RPMI8226 (cell line): ENCODE measurements at regions not wholly inside any gene's neighbourhood (a gene's known extent, or its start where the extent isn't known, plus 50 kb on each side); places are given as distances from the start of the nearest gene placed in this dataset.
"Not testable (repeated sequence)": the region's sequence is repeated elsewhere in the genome, so short reads cannot be mapped to it uniquely, and the experiment has no call there.

Experiments used
- DNase-seq: peaks from one replicate; pipeline ENCODE4 v3.0.0-alpha.2; 2015

DNA sequence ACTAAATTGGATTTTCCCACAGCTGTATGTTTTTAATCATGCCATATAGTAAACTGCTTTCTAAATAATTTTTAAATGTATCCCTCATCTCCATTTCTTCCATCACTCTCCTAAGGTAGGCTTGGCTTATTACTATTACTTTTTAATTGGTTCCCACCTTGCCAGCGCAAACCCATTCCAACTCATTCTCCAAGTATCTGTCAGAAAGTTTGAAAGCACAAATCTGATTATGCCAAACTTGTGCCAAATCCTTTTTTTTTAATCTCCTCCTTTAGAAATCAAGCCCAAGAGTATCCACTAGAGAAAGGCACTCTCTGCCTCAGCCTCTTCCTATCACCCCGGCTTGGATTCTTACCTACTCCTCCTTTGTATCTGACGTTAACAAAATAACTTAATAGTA, 784.5 kb downstream of the TBL1XR1 start:
- no peak for DNase-seq

DNA sequence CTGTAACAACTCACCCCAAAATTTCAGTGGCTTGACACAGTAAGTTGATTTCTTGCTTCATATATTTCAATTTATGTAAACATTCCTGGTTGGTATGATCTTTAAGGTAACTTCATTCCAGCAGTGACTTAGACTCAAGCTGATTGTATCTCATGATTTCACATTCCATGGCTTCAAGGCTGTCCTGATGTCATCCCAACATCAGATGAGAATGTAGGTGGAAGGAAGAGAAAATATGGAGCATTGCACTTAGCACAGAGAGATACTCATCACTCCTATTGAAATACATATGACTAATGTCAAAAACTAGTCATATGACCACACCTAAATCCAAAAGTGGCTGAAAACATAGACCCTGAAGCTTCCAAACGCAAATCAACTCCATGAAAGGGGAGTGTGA, 793.8 kb downstream of the TBL1XR1 start:
- DNase-seq: no peak

DNA sequence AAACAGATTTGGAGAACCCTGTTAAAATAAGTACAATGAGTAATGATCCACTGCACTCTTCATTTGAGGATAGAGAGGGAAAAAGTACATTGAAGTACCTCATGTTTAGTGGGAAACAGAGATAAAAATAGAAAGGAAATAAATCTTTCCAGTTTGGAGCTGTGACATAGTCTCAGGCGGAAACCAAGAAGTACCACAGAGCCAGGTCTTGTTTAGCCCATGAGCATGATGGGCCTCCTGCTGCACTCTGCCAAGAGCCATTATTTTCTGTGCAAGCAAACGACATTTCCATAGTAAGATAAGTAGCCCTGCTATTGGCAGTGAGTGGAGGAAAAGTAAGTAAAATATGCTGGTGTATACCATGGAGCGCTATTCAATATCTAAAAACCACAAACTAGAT, 796.1 kb downstream of the TBL1XR1 start:
- DNase-seq: no peak

DNA sequence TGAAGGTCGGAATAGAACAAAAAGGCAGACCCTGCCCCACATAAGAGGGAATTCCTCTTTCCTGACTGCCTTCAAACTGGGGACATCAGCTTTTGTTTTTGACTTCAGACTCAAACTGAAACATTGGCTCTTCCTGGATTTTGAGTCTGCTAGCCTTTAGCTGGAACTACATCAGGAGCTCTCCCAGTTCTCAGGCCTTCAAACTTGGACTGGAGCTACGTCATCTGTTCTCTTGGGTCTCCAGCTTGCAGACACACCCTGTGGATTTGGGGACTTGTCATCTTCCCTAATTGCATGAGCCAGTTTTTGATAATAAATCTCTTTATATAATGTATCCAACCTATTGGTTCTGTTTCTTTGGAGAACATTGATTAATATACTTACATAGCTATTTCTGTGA, 798.1 kb downstream of the TBL1XR1 start:
- no peak for DNase-seq

DNA sequence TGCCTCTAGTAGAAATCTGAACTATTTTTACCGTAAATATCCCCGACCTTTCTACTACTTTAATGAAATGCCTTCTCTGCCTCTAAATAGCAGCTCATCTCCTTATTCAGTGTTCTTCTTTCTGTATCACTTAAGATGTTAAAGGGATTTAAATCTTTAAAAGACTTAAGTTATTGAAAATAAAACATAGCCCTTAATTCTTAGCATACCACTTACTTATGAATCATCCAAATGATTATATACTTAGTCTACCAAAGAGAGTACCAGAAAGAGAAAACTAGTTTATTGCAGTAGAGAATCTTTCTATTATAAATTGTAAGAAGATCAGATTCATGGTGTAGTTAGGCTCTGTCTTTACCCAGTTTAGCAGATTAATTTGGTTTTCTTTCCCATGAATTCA, 802.0 kb downstream of the TBL1XR1 start:
- DNase-seq: no peak

DNA sequence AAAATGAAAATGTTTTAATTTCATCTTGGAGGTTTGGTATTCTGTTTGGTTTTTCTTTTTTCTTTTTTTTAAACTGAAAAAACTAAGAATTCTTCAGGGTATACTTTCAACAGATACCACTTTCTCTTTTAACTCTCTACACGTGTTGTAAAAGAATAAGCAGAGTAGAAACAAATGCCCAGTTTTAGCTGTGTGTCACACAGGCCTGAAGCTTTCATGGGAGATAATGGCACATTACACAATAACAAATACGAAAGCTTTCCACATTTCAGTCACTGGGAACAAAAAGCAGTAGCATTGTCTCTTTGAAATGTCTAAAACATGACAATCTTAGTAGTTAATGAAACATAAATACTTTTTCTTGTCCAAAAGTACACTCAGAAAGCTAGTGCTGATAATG, 818.5 kb downstream of the TBL1XR1 start:
- DNase-seq: no peak

DNA sequence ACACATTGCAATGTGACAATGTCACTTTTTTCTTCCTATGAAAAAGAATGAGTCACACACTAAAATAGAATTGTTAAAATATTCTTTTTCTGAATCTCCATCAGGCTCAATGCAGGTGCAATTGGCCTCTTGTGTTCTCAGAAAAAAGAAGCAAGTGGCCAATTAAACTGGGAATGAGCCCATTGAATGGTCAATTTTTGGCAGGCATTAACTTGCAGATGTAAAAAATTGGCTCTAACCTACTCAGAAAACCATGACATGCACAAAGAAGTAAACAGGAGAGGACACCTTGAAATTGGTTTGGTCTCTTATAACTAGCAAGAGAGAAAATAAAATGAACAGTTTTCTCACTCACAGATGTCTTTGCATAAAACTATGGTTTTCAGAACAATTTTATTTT, 820.8 kb downstream of the TBL1XR1 start:
- DNase-seq: no peak

DNA sequence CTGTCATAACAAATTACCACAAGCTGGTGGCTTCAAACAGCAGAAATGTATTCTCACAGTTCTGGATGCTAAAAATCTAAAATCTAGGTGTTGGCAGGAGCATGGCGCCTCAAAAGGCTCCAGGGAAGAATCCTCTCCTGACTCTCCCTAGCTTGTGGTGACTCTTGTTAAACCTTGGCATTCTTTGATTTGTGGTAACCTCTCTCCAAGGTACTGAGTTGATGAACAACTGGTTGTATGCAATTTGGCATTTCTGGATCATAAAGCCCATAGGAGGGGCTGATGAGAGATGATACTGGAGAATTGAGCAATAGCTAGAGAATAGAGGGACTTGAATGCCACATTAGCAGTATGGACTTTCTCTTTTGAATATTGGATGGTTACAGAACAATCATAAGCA, 821.8 kb downstream of the TBL1XR1 start:
- no peak for DNase-seq

DNA sequence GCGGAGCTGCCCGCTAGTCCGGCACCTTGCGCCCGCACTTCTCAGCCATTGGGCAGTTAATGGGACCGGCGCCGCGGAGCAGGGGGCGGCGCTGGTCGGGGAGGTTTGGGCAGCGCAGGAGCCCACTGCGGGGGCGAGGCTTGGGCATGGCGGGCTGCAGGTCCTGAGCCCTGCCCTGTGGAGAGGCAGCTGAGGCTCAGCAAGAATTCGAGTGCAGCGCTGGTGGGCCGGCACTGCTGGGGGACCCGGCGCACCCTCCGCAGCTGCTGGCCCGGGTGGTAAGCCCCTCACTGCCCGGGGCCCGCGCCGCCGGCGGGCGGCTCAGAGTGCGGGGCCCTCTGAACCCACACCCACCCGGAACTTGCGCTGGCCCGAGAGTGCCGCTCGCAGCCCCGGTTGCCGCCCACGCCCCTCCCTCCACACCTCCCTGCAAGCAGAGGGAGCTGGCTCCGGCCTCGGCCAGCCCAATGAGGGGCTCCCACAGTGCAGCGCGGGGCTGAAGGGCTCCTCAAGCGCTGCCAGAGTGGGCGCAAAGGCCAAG, 835.0 kb downstream of the TBL1XR1 start:
- DNase-seq: no peak

DNA sequence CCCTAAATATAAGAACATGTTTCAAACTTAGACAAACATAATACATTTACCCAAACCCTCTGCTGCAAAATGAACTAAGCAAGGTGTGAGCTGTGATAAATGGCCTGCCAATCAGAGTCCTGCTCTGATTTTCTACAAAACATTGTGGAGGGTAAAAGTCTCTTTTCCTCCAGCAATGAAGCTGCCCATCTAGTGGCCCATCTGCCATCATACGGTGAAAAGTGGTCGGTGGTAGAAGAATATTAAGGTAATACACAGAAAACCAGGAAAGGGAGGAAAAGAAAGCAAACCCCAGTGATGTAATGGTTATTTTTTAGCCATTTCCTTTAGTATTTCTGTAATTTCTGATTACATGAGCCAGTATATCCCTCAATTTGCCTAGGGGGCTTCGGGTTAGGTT, 838.1 kb downstream of the TBL1XR1 start:
- DNase-seq: no peak

DNA sequence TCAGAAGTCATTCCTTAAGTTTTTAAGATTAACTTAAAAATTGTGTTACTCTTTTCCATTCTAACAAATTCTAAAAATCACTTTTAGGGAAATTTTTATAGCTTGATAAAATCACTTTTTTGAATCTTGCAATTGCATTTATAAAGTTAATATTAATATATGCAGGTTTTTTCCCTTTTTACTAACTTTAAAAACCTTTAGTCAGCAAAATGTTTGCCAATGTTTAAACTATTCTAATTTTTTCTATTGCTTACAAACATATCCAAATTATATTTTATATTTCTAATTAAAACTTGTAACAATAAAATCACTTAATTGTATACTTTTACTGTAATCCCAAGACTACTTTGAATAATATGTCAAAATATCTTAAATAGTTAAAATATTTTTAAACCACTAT, 839.4 kb downstream of the TBL1XR1 start:
- no peak for DNase-seq

DNA sequence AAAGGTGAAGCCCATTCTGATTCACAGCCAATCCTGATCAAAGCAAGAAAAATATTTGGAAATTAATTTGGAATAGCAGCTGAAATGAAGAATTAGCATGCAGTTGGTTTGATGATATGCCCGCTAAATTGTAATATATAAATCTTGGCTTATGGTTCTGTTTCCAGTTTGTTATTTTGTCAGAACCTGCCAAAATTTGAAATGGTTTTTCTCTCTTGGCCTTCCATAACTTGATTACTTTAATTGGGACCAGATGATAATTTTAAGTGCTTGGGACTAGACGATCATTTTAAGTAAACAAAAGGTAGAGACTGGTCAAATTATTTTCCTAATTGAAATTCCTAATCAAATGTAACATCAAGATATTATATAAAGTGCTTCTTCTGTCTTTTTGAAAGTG, 842.4 kb downstream of the TBL1XR1 start:
- no peak for DNase-seq

DNA sequence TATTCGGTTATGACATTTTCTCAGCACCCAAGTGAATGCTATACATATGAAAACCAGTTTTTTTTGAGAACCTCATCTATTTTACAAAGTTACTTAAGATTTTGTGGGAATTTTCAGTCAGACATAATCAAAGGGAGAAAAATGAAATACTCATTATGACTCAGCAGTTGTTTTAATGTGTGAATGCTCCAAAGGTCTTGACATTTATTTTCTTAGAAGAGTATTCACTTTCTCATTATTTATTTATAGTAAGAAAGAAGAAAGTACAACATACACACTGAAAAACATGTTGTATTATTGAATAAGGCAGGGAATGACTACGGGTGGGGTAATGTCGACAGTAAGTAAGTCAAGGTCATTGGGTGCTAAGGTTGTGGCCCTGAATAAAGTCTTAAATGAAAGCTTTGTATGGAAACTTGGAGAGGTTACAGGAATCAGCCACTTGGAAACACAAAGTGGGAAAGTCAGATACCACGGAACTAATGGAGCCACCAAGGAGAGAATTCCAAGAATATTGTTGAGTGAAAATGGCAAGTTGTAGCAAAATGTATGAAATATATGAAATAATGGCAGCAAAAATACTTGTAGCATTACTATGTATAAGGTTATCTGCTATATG, 844.5 kb downstream of the TBL1XR1 start:
- no peak for DNase-seq

DNA sequence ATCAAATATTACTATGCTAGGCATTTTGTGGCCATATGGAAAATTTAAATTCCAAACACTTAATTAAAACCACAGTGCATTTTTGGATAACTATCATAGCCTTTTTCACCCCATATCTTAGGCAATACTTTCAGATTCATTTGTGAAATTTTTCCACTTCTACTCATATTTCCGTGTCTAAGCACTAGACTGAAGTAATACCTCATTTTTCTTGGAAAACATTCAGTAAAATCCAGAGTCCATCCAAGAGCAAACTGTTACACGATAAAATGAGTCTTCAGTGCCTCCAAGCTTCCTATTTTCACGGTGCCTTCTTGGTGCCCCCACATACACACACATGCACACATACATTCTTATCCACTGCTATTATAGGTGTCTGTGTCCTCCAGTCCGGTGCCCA, 845.9 kb downstream of the TBL1XR1 start:
- no peak for DNase-seq

DNA sequence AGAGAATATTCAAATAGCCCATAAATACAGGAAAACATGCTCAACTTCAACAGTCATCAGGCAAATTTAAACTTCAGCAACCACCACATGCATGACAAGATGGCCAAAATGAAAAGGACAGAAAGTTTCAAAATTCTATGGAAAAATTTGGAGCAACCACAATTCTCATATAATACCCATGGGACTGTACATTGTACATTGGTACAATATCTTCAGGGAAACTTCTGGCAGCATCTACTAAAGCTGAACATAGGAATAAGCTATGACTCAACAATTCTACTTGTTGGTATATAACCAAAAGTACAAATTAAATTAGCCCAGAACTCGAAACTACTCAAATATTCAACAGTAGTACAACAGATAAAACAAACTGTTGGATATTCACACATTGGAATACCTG, 847.6 kb downstream of the TBL1XR1 start:
- DNase-seq: no peak

DNA sequence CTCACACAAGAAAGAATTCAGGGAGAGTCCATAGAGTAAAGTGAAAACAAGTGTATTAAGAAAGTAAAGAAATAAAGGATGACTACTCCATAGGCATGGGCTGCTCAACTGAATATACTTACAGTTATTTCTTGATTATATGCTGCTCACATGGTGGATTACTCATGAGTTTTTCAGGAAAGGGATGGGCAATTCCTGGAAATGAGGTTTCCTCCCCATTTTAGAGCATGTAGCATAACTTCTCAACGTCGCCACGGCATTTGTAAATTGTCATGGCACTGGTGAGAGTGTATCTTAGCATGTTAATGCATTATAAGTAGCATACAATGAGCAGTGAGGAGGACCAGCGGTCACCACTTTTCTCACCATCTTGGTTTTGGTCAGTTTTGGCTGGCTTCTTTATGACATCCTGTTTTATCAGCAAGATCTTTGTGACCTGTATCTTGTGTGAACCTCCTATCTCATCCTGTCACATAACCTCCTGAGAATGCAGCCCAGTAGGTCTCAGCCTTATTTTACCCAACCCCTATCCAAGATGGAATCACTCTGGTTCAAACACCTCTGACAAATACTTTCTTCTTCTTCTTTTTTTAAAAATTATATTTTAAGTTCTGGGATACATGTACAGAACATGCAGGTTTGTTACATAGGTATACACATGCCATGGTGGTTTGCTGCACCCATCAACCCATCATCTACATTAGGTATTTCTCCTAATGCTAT, 849.7 kb downstream of the TBL1XR1 start:
- DNase-seq: no peak

DNA sequence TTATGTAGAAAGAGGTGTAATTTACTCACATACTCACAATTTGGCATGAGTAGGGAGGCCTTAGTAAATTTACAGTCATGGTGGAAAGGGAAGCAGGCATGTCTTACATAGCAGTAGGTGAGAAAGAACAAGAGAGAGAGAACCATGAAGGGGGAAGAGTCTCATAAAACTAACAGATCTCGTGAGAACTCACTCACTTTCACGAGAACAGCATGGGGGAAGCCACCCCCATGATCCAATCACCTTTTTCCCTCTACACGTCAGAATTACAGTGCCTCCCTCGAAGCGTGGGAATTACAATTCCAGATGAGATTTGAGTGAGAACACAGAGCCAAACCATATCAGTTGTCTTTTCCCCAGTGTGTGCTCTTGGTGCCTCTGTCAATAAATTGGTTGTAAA, 855.3 kb downstream of the TBL1XR1 start:
- DNase-seq: no peak

DNA sequence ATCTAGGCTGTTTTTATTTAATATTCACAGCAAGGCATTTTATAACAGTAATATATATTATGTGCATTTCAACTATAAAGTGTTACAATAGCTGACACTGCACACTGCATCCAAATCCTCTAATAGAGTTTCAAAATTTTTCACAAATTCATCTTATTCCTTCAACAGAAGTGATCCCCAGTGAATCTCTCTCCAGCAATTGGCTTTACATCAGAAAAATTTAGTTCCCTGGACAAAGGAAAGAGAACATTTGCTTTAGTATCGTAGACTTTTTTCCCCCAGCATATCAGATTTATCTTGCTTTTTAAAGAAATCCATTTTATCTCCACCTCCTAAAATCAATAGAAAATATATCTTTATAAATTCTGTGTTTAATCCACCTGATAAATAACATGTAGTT, 868.6 kb downstream of the TBL1XR1 start:
- DNase-seq: no peak

DNA sequence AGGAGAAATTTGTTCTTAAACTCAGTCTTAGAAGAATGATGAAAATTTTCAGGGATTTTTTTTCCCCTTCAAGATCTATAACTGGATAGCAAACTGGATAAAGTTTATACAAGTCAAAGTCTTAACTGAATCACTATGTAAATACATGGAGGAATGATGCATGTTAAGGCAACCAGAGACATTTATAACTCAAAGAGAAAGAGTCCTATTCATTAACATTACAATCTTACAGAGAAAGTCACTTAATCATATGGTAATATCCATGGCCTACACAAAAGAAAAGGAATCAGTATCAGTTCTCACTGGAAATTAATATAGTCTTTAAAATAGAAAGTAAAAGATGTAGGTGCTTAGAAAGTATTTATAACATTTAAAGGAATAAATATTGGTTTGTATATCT, 869.1 kb downstream of the TBL1XR1 start:
- DNase-seq: no peak

DNA sequence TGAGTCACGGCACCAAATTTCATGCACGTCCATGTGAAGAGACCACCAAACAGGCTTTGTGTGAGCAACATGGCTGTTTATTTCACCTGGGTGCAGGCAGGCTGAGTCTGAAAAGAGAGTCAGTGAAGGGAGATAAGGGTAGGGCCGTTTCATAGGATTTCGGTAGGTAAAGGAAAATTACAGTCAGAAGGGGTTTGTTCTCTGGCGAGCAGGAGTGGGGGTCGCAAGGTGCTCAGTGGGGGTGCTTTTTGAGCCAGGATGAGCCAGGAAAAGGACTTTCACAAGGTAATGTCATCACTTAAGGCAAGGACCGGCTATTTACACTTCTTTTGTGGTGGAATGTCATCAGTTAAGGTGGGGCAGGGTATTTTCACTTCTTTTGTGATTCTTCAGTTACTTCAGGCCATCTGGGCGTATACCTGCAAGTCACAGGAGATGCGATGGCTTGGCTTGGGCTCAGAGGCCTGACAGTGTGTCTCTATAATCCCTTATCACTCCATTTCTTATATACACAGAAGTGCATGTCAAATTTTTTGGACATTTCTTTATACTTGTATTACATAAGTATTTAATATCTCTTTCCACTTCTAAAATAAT, 870.3 kb downstream of the TBL1XR1 start:
- not testable (repeated sequence) for DNase-seq

DNA sequence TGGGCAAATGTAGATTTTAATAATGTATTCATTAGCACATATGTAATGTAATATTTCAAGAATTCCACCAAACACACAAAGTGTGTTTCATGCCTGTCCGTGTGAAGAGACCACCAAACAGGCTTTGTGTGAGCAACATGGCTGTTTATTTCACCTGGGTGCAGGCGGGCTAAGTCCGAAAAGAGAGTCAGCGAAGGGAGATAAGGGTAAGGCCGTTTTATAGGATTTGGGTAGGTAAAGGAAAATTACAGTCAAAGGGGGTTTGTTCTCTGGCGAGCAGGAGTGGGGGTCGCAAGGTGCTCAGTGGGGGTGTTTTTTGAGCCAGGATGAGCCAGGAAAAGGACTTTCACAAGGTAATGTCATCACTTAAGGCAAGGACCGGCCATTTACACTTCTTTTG, 875.8 kb downstream of the TBL1XR1 start:
- DNase-seq: not testable (repeated sequence)

DNA sequence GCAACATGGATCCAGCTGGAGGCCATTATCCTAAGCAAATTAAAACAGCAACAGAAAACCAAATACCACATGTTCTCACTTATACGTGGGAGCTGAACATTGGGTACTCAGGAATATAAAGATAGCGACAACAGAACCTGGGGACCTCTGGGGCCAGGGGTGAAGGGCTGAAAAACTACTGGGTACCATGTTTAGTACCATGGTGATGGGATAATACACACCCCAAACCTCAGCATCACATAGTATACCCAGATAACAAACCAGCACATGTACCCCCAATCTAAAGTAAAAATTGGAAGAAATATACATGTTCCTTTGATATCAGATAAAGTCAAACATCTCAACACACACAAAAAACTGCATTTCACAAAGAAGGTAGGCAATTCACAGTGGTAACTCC, 876.2 kb downstream of the TBL1XR1 start:
- DNase-seq: no peak

DNA sequence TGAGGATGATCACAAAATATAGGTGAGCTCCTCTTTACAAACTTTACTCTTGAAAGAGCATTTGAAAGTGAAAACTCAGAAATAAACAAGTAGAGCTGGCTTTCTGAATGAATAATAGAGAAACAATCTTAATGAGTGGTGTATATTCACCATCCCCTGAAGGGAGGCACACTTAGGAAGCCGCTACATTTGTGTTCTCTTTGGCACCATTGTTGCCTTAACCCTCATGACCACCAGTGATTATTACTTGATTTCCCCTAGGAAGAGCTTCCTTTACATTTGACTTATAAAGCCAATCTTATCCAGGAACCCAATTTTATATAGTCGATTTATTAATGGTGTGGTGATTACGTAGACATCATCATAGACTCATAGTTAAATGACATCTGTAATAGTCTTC, 883.9 kb downstream of the TBL1XR1 start:
- DNase-seq: no peak

DNA sequence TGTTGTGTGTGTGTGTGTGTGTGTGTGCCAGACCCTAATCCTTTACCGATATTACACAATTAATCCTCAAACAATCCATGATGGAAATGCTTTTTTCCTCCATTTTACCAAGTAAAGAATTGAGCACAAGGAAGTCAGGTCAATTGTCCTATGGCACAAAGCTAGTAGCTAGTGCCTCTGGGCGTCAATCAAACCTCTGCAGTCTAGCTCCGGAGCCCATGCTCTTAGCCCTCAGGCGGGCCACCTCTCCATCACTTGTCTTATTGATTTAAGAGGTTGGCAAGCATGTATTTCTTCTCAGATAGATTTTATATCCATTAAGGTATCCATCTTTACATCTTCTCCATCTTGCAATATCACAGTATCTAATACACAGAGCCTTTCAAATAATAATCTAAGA, 886.6 kb downstream of the TBL1XR1 start:
- DNase-seq: no peak
